SK-MEL-5 (cell line): ENCODE measurements at regions not wholly inside any gene's neighbourhood (a gene's known extent, or its start where the extent isn't known, plus 50 kb on each side); places are given as distances from the start of the nearest gene placed in this dataset.

Source experiments
- DNase-seq: peaks from one replicate; pipeline ENCODE4 v3.0.0-alpha.2; 2016; ENCODE audit warnings: low read depth, low spot score
- in situ Hi-C: cut with HindIII; loops from 2 replicates; pipeline ENCODE4 v1.10.0; 2016; ENCODE audit warnings: low sequenced_read_pairs, high pct_unique_total_duplicates, low pct_unique_long_range_greater_than_20kb

DNA sequence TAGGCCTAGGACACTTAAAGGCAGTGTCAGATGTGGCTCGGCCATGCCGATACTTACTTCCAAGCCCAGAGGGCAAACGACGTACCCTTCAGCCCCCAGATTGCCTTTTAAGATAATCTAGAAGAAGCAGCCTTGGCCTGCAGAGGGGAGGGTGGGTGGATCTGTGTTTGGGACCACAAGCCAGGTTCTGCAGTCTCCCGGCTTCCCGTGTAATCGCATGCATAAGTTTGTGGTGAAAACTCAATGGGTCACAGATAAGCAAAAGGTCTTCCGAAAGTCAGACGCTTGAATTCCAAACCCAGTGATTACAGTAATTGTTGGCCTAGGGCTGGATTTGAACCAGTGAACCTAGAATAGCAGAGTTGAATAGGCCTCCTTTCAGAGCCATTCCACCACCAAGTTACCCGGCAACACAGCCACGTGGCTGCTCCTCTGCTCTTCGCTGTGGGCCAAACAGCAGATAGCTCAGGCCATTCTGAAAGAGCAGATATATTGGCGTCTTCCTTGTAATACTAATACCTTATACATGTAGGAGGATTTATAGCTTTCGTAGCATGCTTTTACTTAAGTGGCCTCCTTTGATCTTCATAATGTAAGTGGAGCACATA is 170.8 kb upstream of the CADM1 start:
- in situ Hi-C loops, result no loop called here
- DNase-seq, result no peak

DNA sequence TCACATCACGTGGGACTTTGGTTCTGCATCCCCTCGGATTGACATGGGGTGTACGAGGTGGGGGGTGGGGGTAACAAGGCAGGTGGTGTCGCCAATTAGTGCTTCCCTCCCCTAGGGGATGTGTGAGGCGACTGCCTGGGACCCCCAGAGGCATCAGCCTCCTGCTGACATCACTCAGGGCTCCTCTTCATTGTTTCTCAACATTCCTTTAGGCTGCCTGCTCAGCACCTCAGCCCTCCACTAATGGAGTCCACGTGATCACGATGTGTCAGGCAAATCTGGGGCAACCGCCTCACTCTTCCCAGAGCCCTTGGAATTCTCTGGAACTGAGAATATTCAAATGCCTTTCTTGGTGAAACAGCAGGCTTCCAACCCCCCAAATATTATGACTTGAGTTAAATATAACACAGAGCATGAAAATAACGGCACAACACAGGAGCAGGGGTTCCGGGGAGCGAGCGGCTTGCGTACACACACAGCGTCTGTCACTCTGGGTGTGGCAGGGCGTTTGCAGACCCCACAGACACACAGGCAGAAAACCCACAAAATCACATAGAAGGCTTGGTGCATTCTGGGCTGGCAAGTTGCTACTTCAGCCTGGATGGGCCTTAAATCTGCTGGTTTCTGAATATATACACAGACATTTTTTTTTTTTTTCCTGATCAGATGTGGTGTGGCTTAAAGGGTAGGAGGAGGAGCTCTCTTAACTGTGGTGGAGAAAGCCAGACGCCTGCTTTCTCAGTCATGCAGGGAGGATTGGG is 170.1 kb upstream of the CADM1 start:
- no peak for DNase-seq
- in situ Hi-C loops, result no loop called here

DNA sequence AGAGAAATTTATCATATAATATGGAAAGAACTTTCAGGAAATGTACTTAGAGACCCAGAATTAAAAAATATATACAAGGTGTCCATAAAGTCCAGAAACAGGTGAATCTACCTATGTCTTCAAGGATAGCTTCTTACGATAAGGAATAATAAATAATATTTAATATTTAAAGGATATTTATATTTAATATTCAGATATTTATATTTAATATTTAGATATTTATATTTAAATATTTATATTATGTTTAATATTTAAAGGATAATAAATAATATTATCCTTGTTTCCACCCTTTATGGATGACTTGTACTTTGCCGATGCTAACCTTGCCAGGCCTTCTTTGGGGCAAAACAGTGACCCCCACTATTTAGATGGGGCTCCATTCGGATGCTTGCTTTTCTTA is 169.5 kb upstream of the CADM1 start:
- in situ Hi-C loops, result no loop called here
- DNase-seq, result no peak

DNA sequence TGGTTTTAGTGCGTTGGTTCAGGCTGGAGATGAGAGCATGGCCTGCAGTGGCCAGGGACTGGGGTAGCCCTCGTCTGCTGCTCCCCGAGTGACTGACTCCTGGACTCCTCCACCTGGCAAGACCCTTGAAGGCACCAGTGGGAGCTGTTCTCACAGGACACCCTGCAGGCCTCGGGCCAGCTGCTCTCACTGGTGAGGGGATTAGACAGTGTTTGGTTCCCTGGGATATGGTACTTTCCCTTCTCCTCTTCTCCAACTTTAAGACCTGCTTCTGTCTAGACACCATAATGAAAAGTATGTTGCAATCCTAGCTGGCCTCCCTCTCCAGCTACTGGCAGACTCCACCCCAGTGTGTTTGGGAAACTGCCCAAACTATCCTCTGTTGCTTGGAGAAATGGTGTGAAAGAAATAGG is 168.8 kb upstream of the CADM1 start:
- DNase-seq, result no peak
- in situ Hi-C loops, result no loop called here

DNA sequence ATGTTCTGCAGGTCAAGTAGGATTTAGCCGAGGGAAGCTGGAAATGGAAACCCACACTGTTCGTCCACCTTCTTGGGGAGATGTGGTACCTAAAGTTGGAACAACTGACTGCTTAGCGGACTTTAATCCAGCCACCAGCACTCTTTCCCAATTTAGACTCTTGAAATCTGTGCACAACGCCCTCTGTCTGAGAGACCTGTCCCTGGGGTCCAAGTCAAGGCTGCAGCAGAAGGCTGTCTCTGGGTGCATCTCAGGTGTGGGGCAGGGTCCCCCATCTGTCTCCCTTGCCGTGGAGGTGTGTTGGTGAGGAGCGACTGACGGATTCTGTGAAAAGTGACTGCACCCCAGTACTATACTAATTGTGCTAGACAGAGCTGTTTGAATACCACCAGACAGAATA is 168.2 kb upstream of the CADM1 start:
- in situ Hi-C loops, result no loop called here
- DNase-seq, result no peak

DNA sequence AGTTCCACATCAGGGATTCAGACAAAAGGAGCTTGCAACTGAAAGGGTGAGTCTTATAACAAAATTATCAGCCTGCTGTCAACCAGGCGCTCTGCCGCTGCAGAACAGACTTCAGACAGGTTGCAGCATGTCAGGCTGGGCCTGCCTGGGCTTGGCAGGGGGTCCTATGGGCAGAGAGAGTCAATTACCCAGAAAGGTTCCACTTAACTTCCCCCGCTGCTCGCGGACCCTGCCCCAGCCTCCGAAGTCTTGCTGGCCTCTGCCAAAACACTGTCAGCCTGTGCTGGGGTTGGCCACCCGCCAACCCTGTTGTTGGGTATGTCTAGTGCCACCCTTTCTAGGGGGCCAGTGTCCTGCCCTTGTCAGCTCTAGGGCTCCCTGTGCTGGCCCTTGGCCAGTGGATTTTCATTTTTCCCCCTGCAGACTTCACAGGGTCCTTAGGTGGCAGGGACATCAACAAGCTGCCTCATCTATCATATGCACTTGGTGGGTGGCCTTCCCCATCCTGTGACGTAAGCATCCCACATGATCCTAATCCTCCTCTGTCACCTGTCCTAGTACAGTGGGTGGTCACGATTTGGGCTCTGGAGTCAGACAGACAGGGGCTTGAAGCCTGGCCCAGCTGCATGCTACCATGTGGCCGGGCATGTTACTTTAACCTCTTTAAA is 166.5 kb upstream of the CADM1 start:
- in situ Hi-C loops, result no loop called here
- DNase-seq, result no peak

DNA sequence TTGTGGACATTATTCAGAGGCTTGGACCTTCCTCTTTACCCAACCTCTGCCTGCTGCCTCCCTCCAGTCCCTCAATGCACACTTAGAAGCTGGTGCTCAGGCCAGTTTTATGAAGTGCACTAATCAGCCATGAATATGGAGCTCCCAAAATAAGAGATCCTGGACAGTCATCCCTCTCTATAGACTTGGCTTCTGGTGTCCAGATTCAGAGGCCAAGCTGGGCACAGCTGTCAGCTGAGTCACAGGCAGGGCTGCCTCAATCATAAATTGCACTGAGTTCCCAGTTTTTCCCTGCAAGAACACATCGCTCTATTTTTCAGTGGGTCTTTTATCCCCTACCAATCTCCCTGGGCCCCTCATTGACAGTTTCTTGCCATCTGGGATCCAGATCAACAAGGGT is 161.7 kb upstream of the CADM1 start:
- no peak for DNase-seq
- in situ Hi-C loops, result no loop called here

DNA sequence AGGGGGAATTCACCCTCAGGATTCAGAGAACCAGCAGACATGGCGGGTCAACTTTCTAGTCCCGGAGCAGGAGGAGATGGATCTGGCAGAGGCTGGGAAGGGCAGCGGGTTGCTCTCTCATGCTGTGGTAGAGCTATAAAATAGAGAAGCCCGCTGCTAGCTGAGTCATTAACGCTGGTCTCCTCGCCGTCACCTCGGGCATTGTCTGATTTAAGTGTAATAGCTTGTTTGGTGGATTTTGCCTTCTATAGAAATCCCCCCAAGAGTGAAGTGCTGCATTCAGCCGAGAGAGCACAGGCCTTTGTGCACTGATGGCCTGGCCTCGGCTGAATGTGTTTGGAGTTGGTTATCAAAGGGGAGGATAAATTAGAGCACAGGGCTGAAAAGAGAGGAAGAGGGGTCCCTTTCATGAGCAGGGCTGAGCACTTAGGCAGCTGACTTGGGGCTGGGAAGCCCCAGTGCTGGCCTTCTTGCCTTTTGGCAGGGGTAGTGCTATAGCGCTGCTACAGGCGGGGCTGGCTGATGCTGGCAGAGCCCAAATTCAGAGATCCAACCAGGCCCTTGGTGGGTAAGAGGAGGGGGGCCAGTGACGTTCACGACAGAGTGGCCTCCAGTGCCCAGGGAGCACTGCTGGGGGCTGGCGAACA is 161.1 kb upstream of the CADM1 start:
- in situ Hi-C loops, result no loop called here

DNA sequence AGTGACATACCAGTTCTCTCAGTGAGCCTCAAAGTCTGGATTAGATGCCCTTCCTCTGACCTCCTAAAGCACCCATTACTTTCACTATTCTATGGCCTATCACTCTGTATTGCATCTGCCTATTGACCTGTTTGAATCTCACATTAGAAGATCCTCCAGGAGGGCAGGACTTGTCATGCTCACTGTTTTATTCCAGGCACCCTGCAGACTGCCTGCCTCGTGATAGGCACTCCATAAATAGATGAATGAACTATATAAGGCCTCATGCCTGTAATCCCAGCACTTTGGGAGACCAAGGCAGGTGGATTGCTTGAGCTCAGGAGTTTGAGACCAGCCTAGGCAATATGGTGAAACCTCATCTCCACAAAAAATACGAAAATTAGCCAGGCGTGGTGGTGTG is 160.1 kb upstream of the CADM1 start:
- in situ Hi-C loops, result no loop called here
- no peak for DNase-seq

More for the DNA sequence above, 161.1 kb upstream of the CADM1 start:
- no peak for DNase-seq

DNA sequence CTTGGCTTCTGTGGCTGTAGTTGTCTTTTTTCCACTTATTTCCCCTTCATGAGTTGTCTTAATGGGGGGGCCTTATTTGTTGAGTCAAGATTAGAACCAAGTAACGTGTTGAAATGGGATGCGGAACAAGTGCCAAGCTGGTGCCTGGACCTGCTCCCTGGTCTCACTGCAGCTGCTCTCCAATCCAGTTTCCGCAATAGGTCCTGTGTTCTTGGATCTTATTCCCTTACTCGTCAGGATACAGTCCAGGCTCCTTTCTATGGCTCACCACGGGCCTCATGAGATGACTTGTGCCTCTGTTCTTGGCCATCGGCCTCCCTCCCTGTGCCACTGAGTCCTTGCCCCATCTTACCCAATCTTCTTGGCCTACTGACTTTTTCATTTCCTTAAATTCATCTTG is 159.6 kb upstream of the CADM1 start:
- in situ Hi-C loops, result no loop called here
- no peak for DNase-seq

DNA sequence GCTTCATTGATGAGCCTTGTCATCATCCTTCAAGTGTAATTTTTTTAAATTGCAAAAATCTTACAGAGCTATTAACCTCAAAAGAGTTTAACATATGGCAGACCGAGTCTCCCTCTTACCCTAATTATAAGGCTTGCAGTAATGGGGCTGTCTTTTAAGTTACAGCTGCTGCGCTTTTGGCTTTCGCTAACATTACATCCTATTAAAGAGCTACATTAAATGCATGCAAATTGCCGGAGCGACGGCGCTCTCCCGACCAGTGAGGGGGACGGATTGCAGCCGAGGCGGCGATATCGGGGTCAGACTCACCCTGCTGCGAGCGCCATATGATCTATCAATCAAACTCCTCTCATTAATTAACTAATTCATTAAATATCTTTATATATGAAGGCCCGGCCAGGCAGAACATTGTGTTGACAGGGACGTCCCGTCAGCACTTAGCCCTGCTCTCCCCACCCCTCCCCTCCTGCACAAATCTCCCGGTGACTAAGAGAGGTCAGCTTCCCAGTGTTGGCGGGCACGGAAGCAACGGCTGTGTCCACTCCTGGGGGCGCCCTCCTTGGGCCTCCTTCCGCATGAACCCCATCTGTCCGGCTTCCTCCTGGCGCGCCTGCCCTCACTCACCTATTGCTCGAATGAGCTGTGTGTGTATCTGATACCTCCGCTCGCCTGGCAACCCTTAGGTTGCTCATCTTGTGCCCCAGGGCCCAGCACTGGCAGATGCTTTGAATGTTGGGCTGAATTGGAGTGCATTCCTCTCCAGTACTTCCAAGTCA is 156.0 kb upstream of the CADM1 start:
- in situ Hi-C loops, result no loop called here
- no peak for DNase-seq

DNA sequence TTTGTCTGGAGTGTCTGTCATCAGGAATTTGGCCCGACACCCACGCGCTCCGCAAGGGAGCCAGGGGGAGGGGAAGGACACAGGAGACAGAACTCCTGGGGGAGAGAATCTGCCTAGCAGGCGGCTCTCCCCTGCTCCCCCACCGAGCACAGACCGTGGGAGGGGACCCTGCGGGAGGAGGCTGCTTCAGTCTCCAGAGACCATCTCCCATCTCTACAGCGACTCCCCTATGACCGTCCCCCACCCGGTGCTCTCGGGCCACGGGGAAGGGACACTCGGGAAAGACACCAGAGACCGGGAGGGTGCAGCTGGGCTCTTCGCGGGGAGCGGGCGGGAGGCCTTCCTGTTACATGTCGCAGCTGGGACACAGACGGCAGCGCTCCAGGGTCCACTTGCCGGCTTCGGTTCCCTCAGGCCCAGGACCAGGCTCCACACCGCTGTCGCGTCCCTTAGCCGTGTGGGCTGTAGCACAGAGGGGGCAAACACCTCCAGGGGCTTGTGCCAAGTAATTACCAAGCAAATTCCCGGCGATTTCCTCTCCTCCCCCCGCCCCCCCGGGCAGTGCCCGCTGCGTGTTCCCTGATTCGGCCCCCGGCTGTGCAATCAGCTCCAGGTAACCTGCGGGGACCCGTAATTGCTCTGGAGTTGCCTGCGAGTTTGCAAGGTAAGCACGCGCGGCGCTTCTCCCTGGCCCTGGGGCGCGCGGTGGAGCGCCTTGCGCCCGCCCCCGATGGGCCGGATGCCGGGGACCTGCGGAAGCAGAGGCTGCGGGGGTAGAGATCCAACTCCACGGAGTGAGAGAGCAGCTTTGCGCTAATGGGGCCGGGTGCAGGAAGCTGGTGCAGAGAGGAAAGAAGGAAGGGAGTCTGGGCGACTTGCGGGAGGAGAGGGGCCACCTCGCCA is 155.1 kb upstream of the CADM1 start:
- no peak for DNase-seq
- in situ Hi-C loops, result no loop called here

DNA sequence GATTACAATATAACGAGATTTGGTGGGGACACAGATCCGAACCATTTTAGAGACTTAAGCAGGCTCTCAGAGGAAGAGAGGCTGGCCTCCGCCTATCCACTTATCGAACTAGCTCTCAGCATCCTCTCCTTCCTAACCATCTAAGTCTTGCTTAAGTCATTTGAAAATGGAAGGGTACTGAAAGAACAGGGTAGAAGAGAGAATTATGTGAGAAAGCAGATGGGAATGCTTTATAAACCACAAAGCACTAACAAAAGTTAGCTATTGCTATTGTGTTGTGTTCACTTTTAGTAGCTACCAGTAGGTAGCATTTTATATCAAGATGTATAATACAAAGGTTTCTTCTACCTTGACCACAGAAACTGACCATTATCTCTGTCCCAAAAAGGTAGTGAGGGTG is 153.4 kb upstream of the CADM1 start:
- in situ Hi-C loops, result no loop called here
- no peak for DNase-seq

DNA sequence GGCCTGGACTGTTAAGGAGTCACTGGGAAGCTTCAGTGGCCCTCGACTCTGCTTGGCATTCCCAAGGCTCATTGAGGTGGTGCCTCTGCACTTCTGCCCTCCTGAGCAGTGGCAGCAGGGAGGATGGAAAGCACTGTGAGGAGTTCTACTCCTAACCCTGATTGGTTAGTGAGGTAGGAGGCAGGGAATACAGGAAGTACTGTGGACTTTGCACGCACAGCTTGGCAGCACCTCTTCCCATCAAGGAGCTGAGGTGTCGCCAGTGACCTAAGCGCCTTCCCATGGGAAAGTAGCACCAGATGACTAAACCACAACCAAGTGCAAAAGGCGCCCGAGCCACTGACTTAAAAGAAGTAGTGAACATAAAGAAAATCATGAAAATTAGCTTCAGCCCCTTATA is 152.5 kb upstream of the CADM1 start:
- in situ Hi-C loops, result no loop called here
- DNase-seq, result no peak

DNA sequence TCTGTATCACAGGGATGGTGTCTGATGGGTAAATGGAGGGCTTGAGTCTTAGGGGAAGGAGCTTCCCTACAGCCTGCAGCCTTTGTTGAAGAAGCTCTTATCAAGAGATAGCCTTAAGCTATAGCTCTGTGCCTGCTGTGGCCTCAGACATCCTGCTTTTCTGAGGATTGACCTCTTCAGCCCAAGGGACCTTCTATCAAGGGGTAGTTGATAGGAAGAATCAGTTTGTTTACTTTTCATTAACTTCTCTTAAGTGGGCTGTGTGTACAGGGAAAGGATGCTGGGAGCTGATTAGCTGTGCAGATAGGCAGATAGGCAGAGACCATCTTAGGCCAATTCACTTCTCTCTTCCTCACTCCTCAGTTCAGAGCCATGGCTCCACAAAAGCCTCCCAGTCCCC is 151.8 kb upstream of the CADM1 start:
- in situ Hi-C loops, result no loop called here
- DNase-seq, result no peak

DNA sequence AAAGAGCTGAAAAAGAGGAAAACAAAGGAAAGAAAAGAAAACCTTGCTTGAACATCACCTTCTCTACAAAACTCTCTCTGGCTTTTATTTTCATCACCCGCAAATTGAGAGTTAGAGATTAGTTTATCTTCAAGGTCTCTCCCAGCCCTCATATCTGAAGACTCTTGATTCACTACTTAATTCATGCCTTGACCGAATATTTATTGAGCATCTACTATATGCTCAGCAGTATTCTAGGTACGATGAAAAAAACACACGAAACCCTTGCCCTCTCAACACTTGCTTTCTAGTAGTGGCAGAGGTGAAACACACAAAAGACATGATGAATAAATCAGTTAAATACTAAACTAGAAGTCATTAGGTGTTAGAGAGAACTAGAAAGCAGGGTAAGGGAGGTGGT is 150.6 kb upstream of the CADM1 start:
- DNase-seq, result no peak
- in situ Hi-C loops, result no loop called here

DNA sequence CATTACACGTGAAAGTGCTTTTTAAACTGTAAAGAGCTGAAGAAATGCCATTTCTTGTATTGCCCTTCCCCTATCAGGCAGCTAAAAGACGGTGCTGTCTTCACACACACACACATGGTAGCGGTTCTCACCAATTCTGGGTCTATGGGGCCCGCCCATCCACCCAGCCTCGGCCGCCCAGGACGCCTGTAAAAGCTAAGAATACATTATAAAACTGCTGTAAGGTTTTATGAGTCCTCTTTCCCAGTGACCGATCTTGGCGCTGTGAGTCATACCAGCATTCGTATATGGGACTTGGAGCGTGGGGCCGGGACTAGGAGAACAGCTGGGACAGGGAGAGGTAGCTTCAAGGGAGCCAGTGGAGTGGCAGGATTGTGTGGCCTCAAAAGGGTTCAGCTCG is 149.7 kb upstream of the CADM1 start:
- in situ Hi-C loops, result no loop called here
- DNase-seq, result no peak
